HG03354 (cell line): ENCODE measurements at regions not wholly inside any gene's neighbourhood (a gene's known extent, or its start where the extent isn't known, plus 50 kb on each side); places are given as distances from the start of the nearest gene placed in this dataset.
"Not testable (repeated sequence)": the region's sequence is repeated elsewhere in the genome, so short reads cannot be mapped to it uniquely, and the experiment has no call there.

Experiments
- ATAC-seq: cut with Tn5 transposase; IDR thresholded peaks from one replicate; pipeline ENCODE4 v1.9.1; 2021; ENCODE audit warnings: mild to moderate bottlenecking; ENCODE audit not compliant: unreplicated experiment, poor library complexity, severe bottlenecking

DNA sequence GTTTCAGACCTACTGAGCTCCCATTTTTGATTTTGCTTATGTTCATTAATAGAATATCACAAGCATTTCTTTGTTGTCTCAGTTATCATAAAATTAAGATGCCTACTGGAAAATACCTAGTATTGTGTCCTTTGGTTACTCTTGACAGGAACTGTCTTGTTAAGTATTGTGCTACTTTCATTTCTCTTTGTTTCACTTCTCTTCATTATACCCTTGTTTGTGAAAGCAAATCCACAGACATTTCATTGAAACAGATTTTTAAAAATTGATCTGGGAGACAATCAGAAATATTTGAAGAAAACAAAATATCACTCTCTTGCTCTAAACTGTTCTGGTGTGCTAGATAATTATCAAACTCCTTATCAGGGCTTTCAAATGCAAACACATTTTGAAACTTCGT lies 290.5 kb upstream of the EYS start:
- no peak for ATAC-seq

DNA sequence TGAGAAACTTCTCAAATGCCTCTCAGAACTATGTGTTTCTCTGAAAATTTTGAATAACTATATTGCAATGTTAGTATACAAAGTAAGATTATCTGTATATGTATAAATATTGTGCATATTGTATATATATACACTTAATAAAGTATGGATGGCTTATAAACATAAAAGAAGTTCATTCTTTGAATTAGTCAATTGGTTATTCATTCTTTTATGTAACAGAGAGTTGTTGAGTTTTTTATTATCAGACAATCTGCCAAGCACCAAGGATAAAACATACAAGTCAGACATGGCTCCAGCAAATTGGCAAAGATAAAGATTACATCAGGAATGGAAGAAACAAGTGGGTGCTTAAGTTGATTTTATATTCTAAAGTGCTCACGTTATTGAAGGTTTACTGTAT lies 289.1 kb upstream of the EYS start:
- ATAC-seq, result no peak

DNA sequence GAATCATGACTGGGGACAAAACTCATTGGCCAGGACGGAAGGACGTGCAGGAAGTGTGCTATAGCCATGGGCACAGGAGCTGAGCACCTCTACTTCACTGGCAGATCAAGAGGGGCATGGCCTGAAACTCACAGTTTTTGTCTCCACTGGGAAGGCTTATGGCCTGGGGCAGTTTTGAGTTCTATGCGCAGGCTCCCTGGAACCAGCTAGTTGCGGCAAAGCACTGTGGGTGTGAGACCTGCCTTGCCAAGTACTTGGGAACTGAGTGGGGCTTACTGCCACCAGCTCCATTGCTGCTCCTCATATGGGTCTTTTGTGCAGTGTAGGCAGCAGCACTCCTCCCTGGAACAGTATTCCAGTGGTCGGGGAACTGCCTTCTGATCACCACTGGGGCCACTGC lies 282.6 kb upstream of the EYS start:
- ATAC-seq, result no peak

DNA sequence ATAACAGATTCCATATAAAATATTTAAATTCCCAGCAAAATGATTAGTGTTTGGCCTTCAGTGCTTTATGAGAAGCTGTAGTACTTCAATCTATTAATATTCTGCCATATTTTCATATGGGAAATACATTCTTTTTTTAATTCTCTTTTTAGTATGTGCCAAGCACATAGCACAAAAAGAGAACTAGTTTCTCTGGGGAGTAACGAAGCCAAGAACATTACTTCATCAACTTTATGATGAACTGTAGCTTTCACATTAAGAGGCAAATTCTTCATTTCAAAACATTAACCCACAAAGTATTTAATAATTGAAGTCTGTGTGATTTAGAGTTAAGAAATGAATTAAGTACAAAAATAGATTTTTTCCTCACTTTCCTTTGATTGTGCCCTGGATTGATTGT lies 281.0 kb upstream of the EYS start:
- no peak for ATAC-seq

DNA sequence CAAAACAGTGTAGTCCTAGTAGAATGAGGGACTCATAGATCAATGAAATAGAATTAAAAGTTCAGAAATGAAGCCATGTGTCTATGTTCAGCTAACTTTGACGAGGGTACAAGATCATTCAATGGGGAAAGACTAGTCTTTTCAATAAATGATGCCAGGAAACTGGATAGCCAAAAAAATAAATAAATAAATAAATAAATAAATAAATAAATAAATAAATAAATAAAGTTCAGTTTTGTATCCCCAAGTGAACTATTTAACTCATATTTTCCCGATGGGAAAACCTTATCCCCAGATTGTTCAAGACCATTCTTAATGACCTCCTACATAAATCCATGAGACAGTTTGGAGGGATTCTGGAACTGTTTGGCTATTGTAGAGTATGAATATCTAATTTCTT lies 277.1 kb upstream of the EYS start:
- no peak for ATAC-seq

DNA sequence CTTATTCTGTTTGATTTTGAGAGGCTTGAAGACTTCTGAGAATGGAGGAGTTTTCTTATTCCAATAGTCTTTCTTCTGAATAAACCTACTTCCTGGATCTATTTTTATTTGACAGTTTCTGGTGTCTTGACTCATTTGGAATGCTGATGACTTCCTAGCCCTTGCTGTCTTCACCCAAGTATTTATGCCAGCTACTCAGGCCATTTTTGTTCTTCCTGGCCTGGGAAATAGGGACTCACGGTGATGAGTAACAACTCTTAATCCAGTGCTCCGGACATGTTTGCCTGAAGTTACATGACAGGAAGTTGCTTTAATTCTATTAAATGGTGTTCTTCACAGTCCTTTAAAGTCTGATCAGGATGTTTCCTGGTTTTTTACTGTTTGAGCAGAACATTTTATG lies 272.1 kb upstream of the EYS start:
- ATAC-seq, result no peak

DNA sequence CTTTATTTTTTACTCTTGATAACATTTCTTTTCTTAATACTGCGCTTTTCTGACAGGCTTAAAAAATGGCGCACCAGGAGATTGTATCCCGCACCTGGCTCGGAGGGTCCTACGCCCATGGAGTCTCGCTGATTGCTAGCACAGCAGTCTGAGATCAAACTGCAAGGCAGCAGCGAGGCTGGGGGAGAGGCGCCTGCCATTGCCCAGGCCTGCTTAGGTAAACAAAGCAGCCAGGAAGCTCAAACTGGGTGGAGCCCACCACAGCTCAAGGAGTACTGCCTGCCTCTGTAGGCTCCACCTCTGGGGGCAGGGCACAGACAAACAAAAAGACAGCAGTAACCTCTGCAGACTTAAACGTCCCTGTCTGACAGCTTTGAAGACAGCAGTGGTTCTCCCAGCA lies 264.2 kb upstream of the EYS start:
- ATAC-seq, result not testable (repeated sequence)

DNA sequence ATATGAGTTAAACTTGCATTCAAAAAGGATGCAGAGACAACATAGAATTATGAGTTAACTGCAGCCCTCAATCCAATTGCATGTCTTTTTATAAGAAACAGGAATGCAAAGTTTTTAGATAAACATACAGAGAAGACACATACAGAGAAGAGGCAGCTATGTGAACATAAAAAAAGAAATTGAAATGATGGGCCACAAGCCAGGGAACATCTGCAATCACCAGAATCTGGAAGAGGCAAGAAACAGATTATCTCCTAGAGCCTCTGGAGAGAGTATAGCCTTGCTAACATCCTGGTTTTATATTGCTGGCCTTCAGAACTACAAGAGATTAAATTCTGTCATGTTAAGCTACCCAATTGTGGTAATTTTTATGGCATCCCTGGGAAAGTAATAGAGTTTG lies 257.2 kb upstream of the EYS start:
- ATAC-seq, result no peak

DNA sequence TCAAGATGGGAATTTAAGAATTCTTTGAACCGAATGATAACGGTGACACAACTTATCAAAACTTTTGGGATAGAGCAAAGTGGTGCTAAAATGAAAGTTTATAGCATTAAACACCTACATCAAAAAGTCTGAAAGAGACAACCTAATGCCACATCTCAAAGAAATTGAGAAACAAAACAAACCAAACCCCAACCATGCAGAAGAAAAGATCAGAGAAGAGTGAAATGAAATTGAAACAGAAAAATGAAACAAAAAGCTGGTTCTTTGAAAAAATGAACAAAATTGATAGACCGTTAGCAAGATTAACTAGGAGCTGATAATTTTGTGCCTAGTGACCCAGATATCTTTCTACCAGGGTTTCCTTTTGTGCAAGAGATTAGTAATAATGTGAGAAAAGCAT lies 248.0 kb upstream of the EYS start:
- no peak for ATAC-seq

DNA sequence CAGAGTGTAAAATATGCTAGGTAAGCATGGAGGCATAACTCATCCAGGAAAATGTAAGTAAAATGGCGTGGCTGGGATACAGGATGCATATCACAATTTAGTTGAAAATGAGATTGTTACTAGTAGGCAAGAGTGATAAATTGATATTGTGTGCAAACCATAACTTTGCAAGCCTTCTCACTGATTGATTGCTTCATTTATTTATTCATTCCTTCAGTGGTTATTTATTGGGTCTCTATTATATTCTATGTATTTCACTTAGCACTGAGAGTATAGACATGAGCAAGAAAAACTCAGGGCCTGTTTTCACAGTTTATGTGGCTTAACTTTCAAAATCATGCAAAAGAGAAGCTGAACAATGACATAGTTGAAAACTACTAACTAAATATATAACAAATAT lies 241.0 kb upstream of the EYS start:
- ATAC-seq, result no peak

DNA sequence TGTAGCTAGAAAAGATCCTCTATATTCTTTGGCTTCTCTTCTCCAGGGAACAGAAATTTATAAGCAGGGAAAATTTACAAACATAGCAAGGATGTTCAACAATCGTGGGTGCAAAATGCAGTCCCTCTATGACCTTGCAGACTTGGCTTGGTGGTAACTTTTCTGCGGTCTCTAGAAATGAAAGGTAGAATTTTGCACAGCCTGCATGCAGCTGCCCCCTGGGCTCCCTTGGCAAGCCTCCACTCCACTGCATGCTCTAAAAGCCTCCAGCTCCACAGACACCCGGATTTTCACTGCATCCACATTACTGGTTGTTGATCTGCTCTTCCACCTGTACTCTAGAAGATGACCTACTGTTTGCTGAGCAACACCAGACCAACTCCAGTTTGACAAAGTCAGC lies 236.5 kb upstream of the EYS start:
- no peak for ATAC-seq

DNA sequence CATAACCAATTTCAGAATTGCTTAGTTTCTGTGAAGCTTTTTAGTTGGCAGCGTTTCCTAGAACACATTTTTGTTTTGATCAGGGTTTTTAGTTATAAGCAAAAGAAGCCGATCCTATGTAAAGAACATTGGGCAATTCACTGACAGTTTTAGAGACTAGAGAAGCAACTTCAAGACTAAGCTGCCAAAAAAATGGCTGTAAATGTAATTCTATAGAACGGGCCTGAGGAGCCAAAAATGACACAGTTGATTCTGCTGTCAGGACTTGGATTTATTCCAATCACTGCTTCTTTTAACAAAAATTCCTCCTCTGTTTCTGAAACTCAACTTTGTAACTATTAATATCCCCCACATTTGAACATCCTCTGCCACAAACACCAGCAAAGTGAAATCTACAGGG lies 236.0 kb upstream of the EYS start:
- no peak for ATAC-seq

DNA sequence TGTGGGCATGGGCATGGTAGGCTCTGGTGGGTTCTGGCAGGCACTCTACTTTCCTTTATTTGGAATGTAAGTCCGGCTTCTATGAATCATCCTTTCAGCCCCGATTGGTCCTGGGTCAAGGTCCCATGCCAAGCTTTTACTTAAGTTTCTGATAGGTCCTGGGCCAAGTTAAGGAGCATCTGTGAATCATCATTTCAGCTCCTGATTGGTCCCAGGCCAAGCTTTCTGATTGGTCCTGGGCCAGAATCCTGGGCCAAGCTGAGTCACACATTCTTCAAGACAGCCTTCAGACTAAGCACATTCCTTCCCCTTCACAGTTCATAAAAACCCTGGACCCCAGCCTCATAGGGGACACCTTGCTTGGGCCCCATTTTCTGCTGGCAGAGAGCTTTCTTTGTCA lies 231.0 kb upstream of the EYS start:
- no peak for ATAC-seq

DNA sequence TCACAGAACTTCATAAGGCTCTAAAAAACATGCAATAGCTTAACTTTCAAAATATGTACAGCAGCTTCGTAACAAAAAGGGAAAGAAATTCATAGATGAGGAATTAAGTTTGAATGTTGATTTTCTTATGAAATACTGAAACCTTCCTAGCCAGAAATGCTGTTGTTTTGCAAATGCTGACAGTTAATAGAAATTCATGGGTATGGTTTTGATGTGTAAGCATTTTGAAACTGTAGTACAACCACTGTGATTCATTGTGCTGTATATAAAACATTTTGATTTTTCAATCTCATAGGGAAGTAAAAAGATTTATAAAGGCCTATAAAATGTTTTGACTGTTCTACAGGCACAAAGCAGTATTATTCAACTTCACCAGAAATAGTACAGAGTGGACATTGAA lies 228.4 kb upstream of the EYS start:
- no peak for ATAC-seq

DNA sequence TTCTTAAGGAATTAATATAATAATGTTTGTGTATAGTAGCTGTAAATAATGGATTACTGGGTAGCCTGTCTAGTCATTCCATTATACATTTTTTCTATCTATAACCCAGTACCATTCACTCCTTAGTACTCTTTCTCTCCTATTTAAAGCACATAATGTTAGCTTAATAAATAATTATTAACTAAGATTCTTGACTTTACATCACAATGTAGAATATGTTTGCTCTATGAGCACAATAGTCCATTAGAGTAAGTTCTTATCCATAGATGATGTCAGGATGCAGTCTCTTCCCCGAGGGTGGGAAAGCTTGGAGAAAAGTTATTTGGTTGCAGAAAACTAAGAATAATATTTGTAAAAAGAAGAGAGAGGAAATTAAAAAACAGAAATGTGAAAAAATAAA lies 226.4 kb upstream of the EYS start:
- no peak for ATAC-seq

DNA sequence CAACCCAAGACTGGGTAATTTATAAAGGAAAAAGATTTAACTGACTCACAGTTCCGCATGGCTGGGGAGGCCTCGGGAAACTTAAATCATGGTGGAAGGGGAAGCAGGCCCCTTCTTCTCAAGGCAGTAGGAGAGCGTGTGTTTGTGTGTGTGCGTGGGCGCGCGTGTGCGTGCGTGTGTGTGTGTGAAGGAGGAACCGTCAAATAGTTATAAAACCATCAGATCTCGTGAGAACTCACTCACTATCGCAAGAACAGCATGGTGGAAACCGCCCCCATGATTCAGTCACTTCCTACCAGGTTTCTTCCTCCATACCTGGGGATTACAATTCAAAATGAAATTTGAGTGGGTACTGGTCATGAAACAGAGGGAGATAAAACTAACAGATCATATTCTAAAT lies 220.1 kb upstream of the EYS start:
- no peak for ATAC-seq

DNA sequence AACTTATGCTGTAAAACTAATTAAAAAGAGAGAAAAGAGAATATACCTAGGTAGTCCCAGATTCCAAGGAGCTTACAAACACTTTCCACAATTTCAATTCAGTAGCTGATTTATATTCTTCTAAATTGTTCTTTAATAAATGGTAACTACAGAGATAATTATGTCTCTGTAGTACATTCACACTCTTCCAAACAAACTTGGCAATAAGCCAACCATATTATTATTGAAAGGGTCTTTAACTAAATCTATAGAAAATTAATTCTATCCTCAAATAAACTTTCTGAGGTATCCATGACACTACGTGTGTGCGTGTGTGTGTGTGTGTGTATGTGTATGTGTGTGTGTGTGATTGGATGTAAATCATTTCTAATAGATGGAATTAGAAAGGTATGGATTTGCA lies 217.4 kb upstream of the EYS start:
- no peak for ATAC-seq

DNA sequence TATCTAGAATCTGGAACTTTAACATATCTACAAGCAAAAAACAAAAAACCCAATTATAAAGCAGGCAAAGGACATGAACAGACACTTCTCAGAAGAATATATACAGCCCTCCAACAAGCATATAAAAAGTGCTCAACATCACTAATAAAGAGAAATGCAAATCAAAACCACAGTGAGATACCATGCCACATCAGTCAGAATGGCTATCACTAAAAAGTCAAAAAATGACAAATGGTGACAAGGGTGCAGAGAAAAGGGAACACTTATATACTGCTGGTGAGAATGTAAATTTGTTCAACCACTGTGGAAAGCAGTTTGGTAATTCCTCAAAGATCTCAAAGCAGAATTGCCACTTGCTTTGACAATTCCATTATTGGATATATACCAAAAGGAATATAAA lies 215.0 kb upstream of the EYS start:
- no peak for ATAC-seq

DNA sequence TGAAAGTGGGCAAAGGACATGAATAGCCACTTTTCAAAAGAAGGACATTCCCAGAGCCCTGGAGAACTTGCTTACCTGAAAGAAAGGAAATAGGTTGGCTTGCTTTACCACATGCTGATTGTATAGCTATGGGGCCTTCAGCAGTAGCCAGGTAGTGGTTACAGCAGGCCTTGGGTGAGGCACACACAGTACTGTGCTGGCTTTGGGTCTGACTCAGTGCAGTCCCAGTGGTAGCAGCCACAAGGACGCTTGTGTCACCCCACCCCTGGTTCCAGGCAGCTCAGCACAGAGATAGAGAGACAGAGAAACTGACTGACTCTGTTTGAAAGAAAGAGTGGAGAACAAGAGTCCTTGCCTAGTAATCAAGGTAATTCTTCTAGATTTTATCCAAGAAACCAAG lies 201.0 kb upstream of the EYS start:
- no peak for ATAC-seq

DNA sequence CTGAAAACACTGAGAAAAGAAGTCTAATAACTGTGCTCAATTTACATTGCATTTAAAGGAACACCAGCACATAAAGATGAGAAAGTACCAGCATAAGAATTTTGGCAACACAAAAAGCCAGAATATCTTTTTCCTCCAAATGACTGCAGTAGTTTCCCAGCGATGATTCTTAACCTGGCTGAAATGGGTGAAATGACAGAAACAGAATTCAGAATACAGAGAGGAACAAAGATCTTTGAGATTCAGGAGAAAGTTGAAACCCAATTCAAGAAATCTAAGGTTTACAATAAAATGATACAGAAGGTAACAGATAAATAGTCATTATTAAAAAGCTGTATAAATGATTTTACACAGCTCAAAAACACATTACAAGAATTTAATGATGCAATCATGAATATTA lies 197.0 kb upstream of the EYS start:
- no peak for ATAC-seq

DNA sequence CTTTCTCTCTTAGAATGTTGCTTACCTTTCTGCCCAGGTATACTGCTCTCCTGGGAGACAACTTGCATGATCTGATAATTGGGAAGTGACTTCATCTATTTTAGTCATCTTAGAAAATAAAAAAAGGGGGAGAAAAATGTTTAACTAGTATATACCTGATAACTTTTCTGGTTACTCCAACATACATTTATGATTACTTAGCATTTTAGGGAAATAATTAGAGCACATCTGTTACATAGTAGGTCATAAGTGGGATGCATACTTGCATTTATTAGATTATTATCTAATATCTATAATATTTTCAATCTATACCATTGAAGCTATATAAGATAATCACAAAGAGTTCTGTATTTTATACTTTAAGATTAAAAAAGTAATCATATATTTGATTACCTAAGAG lies 193.9 kb upstream of the EYS start:
- ATAC-seq, result no peak

DNA sequence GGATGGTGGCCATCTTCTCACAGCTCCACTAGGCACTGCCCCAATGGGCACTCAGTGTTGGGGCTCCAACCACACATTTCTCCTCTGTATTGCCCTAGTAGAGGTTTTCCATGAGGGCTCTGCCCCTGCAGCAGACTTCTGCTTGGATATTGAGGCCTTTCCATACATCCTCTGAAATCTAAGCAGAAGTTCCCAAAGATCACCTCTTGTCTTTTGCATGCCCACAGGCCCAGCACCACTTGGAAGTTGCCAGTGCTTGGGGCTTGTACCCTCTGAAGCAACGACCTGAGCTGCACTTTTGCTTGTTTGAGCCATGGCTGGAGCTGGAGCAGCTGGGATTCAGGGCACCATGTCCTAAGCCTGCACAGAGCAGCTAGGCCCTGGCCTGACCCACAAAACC lies 189.1 kb upstream of the EYS start:
- no peak for ATAC-seq

DNA sequence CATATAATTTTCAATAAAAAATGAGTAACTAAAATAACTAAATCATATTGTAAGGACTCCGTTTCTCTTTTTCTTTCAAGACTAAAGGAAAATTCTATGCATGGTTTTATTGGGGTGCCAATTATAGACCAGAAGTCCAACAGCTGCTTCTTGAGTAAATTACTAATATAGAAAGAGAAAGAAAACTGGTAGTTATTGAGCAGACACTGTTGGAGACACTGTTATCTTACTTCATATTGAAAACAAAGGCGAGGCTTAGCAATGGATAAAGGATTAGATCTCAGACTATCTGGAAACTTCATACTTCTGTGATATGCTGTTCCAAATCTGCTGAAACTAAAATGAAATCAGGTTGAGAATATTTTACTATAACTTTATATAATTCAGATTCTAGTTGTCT lies 169.6 kb upstream of the EYS start:
- ATAC-seq, result no peak
